ENCODE measurements at regions not wholly inside any gene's neighbourhood (a gene's known extent, or its start where the extent isn't known, plus 50 kb on each side); places are given as distances from the start of the nearest gene placed in this dataset.

DNA sequence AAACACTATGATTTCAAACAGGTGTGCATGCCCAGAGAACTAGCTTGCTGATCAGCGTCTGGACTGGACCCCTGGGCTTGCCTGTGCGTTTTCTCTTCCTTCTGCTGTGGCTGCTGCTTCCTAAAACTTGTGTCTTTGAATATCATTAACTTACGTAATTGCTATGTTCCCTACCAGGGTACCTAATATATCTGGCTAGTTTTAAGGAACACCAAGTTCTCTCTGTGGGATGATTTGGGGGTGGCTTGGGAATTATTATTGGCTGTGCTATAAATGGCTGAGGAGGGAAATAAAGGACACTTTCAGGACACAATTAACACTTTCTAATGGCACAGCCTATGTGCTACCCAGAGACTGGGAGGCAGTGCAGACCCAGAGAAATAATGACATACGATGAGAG, 606.0 kb upstream of the RBFOX1 start:
- TF ChIP-seq, protein P1, sequence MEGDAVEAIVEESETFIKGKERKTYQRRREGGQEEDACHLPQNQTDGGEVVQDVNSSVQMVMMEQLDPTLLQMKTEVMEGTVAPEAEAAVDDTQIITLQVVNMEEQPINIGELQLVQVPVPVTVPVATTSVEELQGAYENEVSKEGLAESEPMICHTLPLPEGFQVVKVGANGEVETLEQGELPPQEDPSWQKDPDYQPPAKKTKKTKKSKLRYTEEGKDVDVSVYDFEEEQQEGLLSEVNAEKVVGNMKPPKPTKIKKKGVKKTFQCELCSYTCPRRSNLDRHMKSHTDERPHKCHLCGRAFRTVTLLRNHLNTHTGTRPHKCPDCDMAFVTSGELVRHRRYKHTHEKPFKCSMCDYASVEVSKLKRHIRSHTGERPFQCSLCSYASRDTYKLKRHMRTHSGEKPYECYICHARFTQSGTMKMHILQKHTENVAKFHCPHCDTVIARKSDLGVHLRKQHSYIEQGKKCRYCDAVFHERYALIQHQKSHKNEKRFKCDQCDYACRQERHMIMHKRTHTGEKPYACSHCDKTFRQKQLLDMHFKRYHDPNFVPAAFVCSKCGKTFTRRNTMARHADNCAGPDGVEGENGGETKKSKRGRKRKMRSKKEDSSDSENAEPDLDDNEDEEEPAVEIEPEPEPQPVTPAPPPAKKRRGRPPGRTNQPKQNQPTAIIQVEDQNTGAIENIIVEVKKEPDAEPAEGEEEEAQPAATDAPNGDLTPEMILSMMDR (IDR thresholded peaks at IDR 0.05) = no peak
- no peak for TF ChIP-seq POLR2A (IDR thresholded peaks at IDR 0.05)

Measured in breast epithelium (tissue), 3 donors.